ENCODE measurements at regions not wholly inside any gene's neighbourhood (a gene's known extent, or its start where the extent isn't known, plus 50 kb on each side); places are given as distances from the start of the nearest gene placed in this dataset.
"Not testable (repeated sequence)": the region's sequence is repeated elsewhere in the genome, so short reads cannot be mapped to it uniquely, and the experiment has no call there.

GRCh38 chr2:90019908-90020307 is 1328.4 kb downstream of the RPIA start:
- H3K4me2 ChIP-seq (ENCODE audit: low read depth, low read length); dilution Hi-C loops (cut with HindIII; ENCODE audit: low sequenced_read_pairs, unreplicated experiment); H2BK120ac ChIP-seq (ENCODE audit: low read depth, low read length); H3K4me3 ChIP-seq (ENCODE audit: insufficient read depth, low read depth, low read length); intact Hi-C loops (cut with micrococcal nuclease); H3K9ac ChIP-seq (ENCODE audit: low read depth, low read length); H2BK15ac ChIP-seq (ENCODE audit: low read depth, low read length); H2AK5ac ChIP-seq (ENCODE audit: low read depth, low read length); H4K8ac ChIP-seq (ENCODE audit: low read depth in 2 of 2, low read length in 2 of 2); DNase-seq; ATAC-seq (ENCODE audit: low read depth); H3K27ac ChIP-seq (ENCODE audit: insufficient read depth, low read length); H3K4ac ChIP-seq (ENCODE audit: low read depth, low read length); H4K91ac ChIP-seq (ENCODE audit: insufficient read depth, low read depth, low read length); H3K9me3 ChIP-seq (ENCODE audit: control insufficient read depth, insufficient read depth, low read length); H2BK20ac ChIP-seq (ENCODE audit: low read depth, low read length); H4K5ac ChIP-seq (ENCODE audit: low read depth, low read length); H3K27me3 ChIP-seq (ENCODE audit: control insufficient read depth, insufficient read depth, low read length); BruUV-seq (replicated peaks); H3K79me1 ChIP-seq (ENCODE audit: low read depth in 1 of 2, low read length in 2 of 2); H3K9me1 ChIP-seq (ENCODE audit: insufficient read depth, low read length); H3K14ac ChIP-seq (replicated peaks; ENCODE audit: low read depth, low read length); CTCF ChIA-PET; H2BK5ac ChIP-seq (ENCODE audit: low read depth, low read length, poor library complexity, severe bottlenecking); H3K4me1 ChIP-seq (ENCODE audit: control insufficient read depth, insufficient read depth, low read length); H3K36me3 ChIP-seq (ENCODE audit: control insufficient read depth, insufficient read depth, low read length); H3K23ac ChIP-seq (ENCODE audit: low read depth, low read length); H4K20me1 ChIP-seq (ENCODE audit: insufficient read depth, low read length); H3K18ac ChIP-seq (ENCODE audit: low read depth, low read length); in situ Hi-C loops (cut with MboI; ENCODE audit: low sequenced_read_pairs); H2AFZ ChIP-seq (replicated peaks; ENCODE audit: low read length, poor library complexity); POLR2A ChIA-PET (ENCODE audit: unreplicated experiment); H3K56ac ChIP-seq (ENCODE audit: extremely low read depth, insufficient read depth, low read length); H2AK9ac ChIP-seq (replicated peaks; ENCODE audit: low read depth, low read length, poor library complexity): not testable (repeated sequence)
- WGBS, 2 experiments (ENCODE audit: extremely low coverage in 2 of 2, insufficient read length in 1 of 2) = no CpG with 5 or more reads among the region's 1 CpG

GRCh38 chr2:90021234-90021633 is 1329.8 kb downstream of the RPIA start:
- WGBS, 2 experiments (ENCODE audit: extremely low coverage in 2 of 2, insufficient read length in 1 of 2) = no CpG with 5 or more reads among the region's 9 CpGs
- H3K23ac ChIP-seq (ENCODE audit: low read depth, low read length); H4K20me1 ChIP-seq (ENCODE audit: insufficient read depth, low read length); H2AFZ ChIP-seq (replicated peaks; ENCODE audit: low read length, poor library complexity); POLR2A ChIA-PET (ENCODE audit: unreplicated experiment); H3K56ac ChIP-seq (ENCODE audit: extremely low read depth, insufficient read depth, low read length); CTCF ChIA-PET; H3K4me3 ChIP-seq (ENCODE audit: insufficient read depth, low read depth, low read length); intact Hi-C loops (cut with micrococcal nuclease); H2BK15ac ChIP-seq (ENCODE audit: low read depth, low read length); DNase-seq; H3K9ac ChIP-seq (ENCODE audit: low read depth, low read length); H2AK9ac ChIP-seq (replicated peaks; ENCODE audit: low read depth, low read length, poor library complexity); H3K9me3 ChIP-seq (ENCODE audit: control insufficient read depth, insufficient read depth, low read length); H3K4me1 ChIP-seq (ENCODE audit: control insufficient read depth, insufficient read depth, low read length); H2BK120ac ChIP-seq (ENCODE audit: low read depth, low read length); dilution Hi-C loops (cut with HindIII; ENCODE audit: low sequenced_read_pairs, unreplicated experiment); H3K9me1 ChIP-seq (ENCODE audit: insufficient read depth, low read length); BruUV-seq (replicated peaks); H2AK5ac ChIP-seq (ENCODE audit: low read depth, low read length); H4K91ac ChIP-seq (ENCODE audit: insufficient read depth, low read depth, low read length); H3K14ac ChIP-seq (replicated peaks; ENCODE audit: low read depth, low read length); H2BK20ac ChIP-seq (ENCODE audit: low read depth, low read length); H3K18ac ChIP-seq (ENCODE audit: low read depth, low read length); in situ Hi-C loops (cut with MboI; ENCODE audit: low sequenced_read_pairs); ATAC-seq (ENCODE audit: low read depth); H4K8ac ChIP-seq (ENCODE audit: low read depth in 2 of 2, low read length in 2 of 2); H3K36me3 ChIP-seq (ENCODE audit: control insufficient read depth, insufficient read depth, low read length); H2BK5ac ChIP-seq (ENCODE audit: low read depth, low read length, poor library complexity, severe bottlenecking); H4K5ac ChIP-seq (ENCODE audit: low read depth, low read length); H3K27me3 ChIP-seq (ENCODE audit: control insufficient read depth, insufficient read depth, low read length); H3K79me1 ChIP-seq (ENCODE audit: low read depth in 1 of 2, low read length in 2 of 2); H3K4ac ChIP-seq (ENCODE audit: low read depth, low read length); H3K4me2 ChIP-seq (ENCODE audit: low read depth, low read length); H3K27ac ChIP-seq (ENCODE audit: insufficient read depth, low read length): not testable (repeated sequence)
